Lower leg skin (tissue), 4 donors: ENCODE measurements at regions not wholly inside any gene's neighbourhood (a gene's known extent, or its start where the extent isn't known, plus 50 kb on each side); places are given as distances from the start of the nearest gene placed in this dataset.
A peak's percentile ranks its signal among the peaks of the same experiment; 100 is the strongest.
"Not testable (repeated sequence)": the region's sequence is repeated elsewhere in the genome, so short reads cannot be mapped to it uniquely, and the experiment has no call there.

Experiments
- DNase-seq, 2 donors: peaks; one replicate each; pipeline ENCODE4 v3.0.0-alpha.2; 2019; ENCODE audit warnings: low spot score in 2 of 2
- H3K4me3 ChIP-seq: fragments of 200-600 bp; sonication (generic); 2 replicates; pipeline ENCODE4 v1.5.1; 2017; ENCODE audit warnings: mild to moderate bottlenecking, low read depth; ENCODE audit not compliant: poor library complexity, severe bottlenecking
- POLR2A ChIP-seq, 2 donors: fragments of 450-650 bp; IDR thresholded peaks; one replicate each; pipeline ENCODE4 v1.6.1; 2016 to 2017; ENCODE audit warnings: antibody characterized with exemption in 2 of 2, mild to moderate bottlenecking in 1 of 2, moderate library complexity in 1 of 2
- WGBS, 2 donors: methylation state at CpG; one replicate each; pipeline ENCODE4 v1.1.5; 2018; 5-methylcytosine and 5-hydroxymethylcytosine counted together
- intact Hi-C: fragments of 100-400 bp; cut with DNase I; formaldehyde crosslinking; loops from one replicate; pipeline ENCODE4 v1.15.0; 2023; ENCODE audit warnings: low total_unique reads
- TF ChIP-seq, protein P1 (sequence below), 3 donors: fragments of 450-650 bp; IDR thresholded peaks; one replicate each; pipeline ENCODE4 v1.5.1; 2016; ENCODE audit warnings: antibody characterized with exemption in 3 of 3, mild to moderate bottlenecking in 3 of 3, moderate library complexity in 2 of 3

- whole genome bisulfite sequencing, 2 donors: 55 to 61% methylated on average over 4 of the region's 4 CpGs
- TF ChIP-seq, protein P1, sequence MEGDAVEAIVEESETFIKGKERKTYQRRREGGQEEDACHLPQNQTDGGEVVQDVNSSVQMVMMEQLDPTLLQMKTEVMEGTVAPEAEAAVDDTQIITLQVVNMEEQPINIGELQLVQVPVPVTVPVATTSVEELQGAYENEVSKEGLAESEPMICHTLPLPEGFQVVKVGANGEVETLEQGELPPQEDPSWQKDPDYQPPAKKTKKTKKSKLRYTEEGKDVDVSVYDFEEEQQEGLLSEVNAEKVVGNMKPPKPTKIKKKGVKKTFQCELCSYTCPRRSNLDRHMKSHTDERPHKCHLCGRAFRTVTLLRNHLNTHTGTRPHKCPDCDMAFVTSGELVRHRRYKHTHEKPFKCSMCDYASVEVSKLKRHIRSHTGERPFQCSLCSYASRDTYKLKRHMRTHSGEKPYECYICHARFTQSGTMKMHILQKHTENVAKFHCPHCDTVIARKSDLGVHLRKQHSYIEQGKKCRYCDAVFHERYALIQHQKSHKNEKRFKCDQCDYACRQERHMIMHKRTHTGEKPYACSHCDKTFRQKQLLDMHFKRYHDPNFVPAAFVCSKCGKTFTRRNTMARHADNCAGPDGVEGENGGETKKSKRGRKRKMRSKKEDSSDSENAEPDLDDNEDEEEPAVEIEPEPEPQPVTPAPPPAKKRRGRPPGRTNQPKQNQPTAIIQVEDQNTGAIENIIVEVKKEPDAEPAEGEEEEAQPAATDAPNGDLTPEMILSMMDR (IDR thresholded peaks at IDR 0.05): no peak
- TF ChIP-seq POLR2A (IDR thresholded peaks at IDR 0.05): no peak
- no peak for DNase-seq
- no peak overlapping the region for H3K4me3 ChIP-seq
- intact Hi-C loops: no loop called here
Measured at GRCh38 chrX:104391906-104392305, 137.2 kb upstream of the ESX1 start.

- DNase-seq: no peak
- no peak overlapping the region for H3K4me3 ChIP-seq
- WGBS, 2 donors: 69 to 71% methylated on average over 2 of the region's 2 CpGs
- TF ChIP-seq, protein P1 (IDR thresholded peaks at IDR 0.05): no peak
- TF ChIP-seq POLR2A (IDR thresholded peaks at IDR 0.05): no peak
- intact Hi-C loops: loop anchor here (5.0 kb wide), 1 partner anchor 55 kb away; no protein-coding TSS in a partner anchor
Measured at GRCh38 chrX:104376937-104377336, 122.2 kb upstream of the ESX1 start.

DNA sequence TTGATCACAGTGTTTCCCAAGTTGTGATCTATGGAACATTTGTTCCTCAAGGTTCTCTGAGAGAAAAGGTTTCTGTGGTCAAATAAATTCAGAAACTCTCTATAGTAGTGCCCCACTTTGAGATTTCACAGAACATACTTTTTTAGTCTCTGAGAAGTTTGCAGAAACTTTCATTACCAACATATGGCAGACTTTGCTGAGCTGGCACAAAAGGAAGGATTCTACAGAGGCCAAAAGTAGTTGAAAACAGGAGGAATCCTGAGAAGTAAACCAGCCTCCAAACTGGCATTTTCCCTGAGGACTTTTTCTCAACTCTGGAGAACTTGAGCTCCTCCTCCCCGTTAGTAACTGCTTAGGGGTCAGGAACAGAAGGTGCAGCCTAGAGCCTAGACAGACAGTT, 117.8 kb upstream of the ESX1 start:
- no peak for TF ChIP-seq POLR2A (IDR thresholded peaks at IDR 0.05)
- TF ChIP-seq, protein P1 (IDR thresholded peaks at IDR 0.05): no peak
- 15 to 29% methylated on average over 1 of the region's 1 CpG for WGBS, 2 donors
- H3K4me3 ChIP-seq: no peak overlapping the region
- DNase-seq: no peak
- intact Hi-C loops: no loop called here

DNA sequence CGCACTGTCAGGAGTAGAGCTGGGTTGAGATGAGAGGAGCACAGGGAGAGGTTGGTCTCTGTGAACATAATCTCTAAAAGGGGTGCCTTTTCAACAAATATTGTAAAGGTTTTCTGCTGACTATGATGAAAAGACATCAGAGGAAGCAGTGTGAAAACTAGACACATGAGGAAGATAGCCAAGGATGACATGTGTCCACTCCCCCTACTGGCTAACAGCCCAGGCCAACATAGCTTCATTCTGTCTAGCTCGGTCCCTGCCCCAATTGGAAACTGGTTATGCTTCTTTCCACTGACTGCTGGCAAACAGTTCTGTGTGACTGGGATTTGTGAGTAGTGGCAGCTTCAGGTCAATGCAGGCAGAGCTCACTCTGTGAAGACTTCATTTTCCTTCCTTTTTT, 115.4 kb upstream of the ESX1 start:
- H3K4me3 ChIP-seq: no peak overlapping the region
- TF ChIP-seq POLR2A (IDR thresholded peaks at IDR 0.05): no peak
- TF ChIP-seq, protein P1 (IDR thresholded peaks at IDR 0.05): no peak
- peak in 1 of 2 donors; percentile 13 for DNase-seq
- 37 to 49% methylated on average over 2 of the region's 2 CpGs for WGBS, 2 donors
- intact Hi-C loops: no loop called here

- H3K4me3 ChIP-seq, DNase-seq, intact Hi-C loops: not testable (repeated sequence)
- 92 to 97% methylated on average over 2 of the region's 2 CpGs for WGBS, 2 donors
Measured at GRCh38 chrX:104360774-104361173, 106.0 kb upstream of the ESX1 start.

DNA sequence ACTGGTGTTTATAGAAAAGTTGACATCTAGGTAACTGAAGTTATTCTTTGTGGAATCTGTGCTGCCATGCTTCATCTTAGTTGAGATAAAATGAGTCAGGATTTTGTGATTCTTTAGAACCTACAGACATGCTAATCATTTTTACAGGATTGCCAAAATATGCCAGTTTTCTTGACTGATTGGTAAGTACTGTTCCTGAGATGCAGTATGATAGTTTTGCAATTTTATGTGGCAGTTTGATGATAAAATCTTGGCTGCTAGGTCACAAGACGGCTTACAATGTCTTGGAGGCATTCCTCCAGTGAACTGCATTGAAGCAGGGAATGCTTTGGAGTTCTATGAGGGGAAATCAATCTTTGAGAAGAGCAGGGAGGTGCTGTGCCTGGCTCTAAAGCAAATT, 104.4 kb upstream of the ESX1 start:
- no peak for DNase-seq
- 25 to 29% methylated on average over 1 of the region's 1 CpG for WGBS, 2 donors
- intact Hi-C loops: no loop called here
- TF ChIP-seq, protein P1 (IDR thresholded peaks at IDR 0.05): no peak
- no peak for TF ChIP-seq POLR2A (IDR thresholded peaks at IDR 0.05)
- H3K4me3 ChIP-seq: no peak overlapping the region
